GM23338 (cell line): ENCODE measurements at regions not wholly inside any gene's neighbourhood (a gene's known extent, or its start where the extent isn't known, plus 50 kb on each side); places are given as distances from the start of the nearest gene placed in this dataset.

ENCODE experiments used
- ATAC-seq: fragments of 200-7000 bp; cut with Tn5 transposase; 3 replicates; pipeline ENCODE4 v1.9.1; 2020
- DNase-seq: peaks from one replicate; pipeline ENCODE4 v3.0.0-alpha.2; 2015; ENCODE audit warnings: low spot score
- H2AFZ ChIP-seq: fragments of 200-600 bp; sonication (generic); 2 replicates; pipeline ENCODE4 v1.8.0; 2016; ENCODE audit warnings: antibody characterized with exemption, mild to moderate bottlenecking, moderate library complexity
- H3F3A ChIP-seq: fragments of 200-600 bp; sonication (generic); replicated peaks from 2 replicates; pipeline ENCODE4 v1.8.0; 2017; ENCODE audit warnings: antibody characterized with exemption, mixed run types, low read depth
- H3K27ac ChIP-seq: fragments of 200-600 bp; sonication (generic); 2 replicates; pipeline ENCODE4 v1.6.1; 2016; ENCODE audit warnings: low read depth
- H3K27me3 ChIP-seq: fragments of 200-600 bp; sonication (generic); 2 replicates; pipeline ENCODE4 v1.8.0; 2016; ENCODE audit warnings: mild to moderate bottlenecking, mixed run types, moderate library complexity; ENCODE audit not compliant: insufficient read depth
- H3K36me3 ChIP-seq: fragments of 200-600 bp; sonication (generic); 2 replicates; pipeline ENCODE4 v1.8.0; 2016; ENCODE audit warnings: mild to moderate bottlenecking; ENCODE audit not compliant: insufficient read depth
- H3K4me1 ChIP-seq: fragments of 200-600 bp; sonication (generic); 2 replicates; pipeline ENCODE4 v1.8.0; 2016; ENCODE audit warnings: mild to moderate bottlenecking, moderate library complexity; ENCODE audit not compliant: insufficient read depth
- H3K4me2 ChIP-seq: fragments of 200-600 bp; sonication (generic); 2 replicates; pipeline ENCODE4 v1.7.1; 2017; ENCODE audit warnings: mixed run types
- H3K4me3 ChIP-seq: fragments of 200-600 bp; sonication (generic); 2 replicates; pipeline ENCODE4 v1.6.1; 2016; ENCODE audit warnings: mixed run types
- H3K79me2 ChIP-seq: fragments of 200-600 bp; sonication (generic); replicated peaks from 2 replicates; pipeline ENCODE4 v1.8.0; 2017; ENCODE audit warnings: mild to moderate bottlenecking; ENCODE audit not compliant: insufficient read depth
- H3K9me2 ChIP-seq: fragments of 200-600 bp; sonication (generic); 2 replicates; pipeline ENCODE4 v1.8.0; 2017; ENCODE audit not compliant: insufficient read depth
- H4K20me1 ChIP-seq: fragments of 200-600 bp; sonication (generic); replicated peaks from 2 replicates; pipeline ENCODE4 v1.8.0; 2017; ENCODE audit warnings: mild to moderate bottlenecking; ENCODE audit not compliant: insufficient read depth
- H3K27ac Mint-ChIP-seq: 2 replicates; pipeline ENCODE4 v1.8.0; 2020; ENCODE audit warnings: inconsistent platforms, mild to moderate bottlenecking, moderate library complexity, mixed read lengths
- H3K27me3 Mint-ChIP-seq: 3 replicates; pipeline ENCODE4 v1.8.0; 2022; ENCODE audit warnings: low read depth, mild to moderate bottlenecking, moderate library complexity, mixed read lengths, inconsistent platforms; ENCODE audit not compliant: insufficient read depth, poor library complexity
- H3K36me3 Mint-ChIP-seq: 3 replicates; pipeline ENCODE4 v1.8.0; 2021; ENCODE audit warnings: low read depth, mild to moderate bottlenecking, inconsistent platforms, moderate library complexity, mixed read lengths
- H3K4me1 Mint-ChIP-seq: 3 replicates; pipeline ENCODE4 v1.8.0; 2020; ENCODE audit warnings: mild to moderate bottlenecking, inconsistent platforms, mixed read lengths
- H3K4me3 Mint-ChIP-seq: 3 replicates; pipeline ENCODE4 v1.8.0; 2021; ENCODE audit warnings: moderate library complexity, mild to moderate bottlenecking, inconsistent platforms, mixed read lengths
- H3K9me3 Mint-ChIP-seq: 3 replicates; pipeline ENCODE4 v1.8.0; 2020; ENCODE audit warnings: moderate library complexity, mild to moderate bottlenecking, inconsistent platforms, mixed read lengths
- CREB1 ChIP-seq: fragments of 250-450 bp; sonication (Bioruptor Pico); IDR thresholded peaks from 2 replicates; pipeline ENCODE4 v1.5.0; 2020; ENCODE audit warnings: low read depth, mild to moderate bottlenecking, moderate library complexity
- CTCF ChIP-seq, 2 experiments: fragments of 200-600 bp in 1 of 2; sonication (generic) in 1 of 2; conservative IDR thresholded peaks; 2 replicates each; pipeline versions ENCODE4 v1.5.1 to v1.6.1; 2016 to 2017; ENCODE audit warnings: antibody characterized with exemption in 2 of 2, low read depth in 2 of 2, mild to moderate bottlenecking in 2 of 2, moderate library complexity in 1 of 2
- EZH2 ChIP-seq: fragments of 200-600 bp; sonication (generic); IDR thresholded peaks from one replicate; pipeline ENCODE4 v1.8.0; 2017; ENCODE audit warnings: antibody characterized with exemption, mild to moderate bottlenecking, low read depth; ENCODE audit not compliant: unreplicated experiment
- POLR2AphosphoS5 ChIP-seq: IDR thresholded peaks from 2 replicates; pipeline ENCODE4 v1.6.1; 2016; ENCODE audit warnings: antibody characterized with exemption, low read depth
- REST ChIP-seq: IDR thresholded peaks from one replicate; pipeline ENCODE4 v1.6.1; 2018; ENCODE audit warnings: antibody characterized with exemption; ENCODE audit not compliant: unreplicated experiment
- ZNF114 ChIP-seq: fragments of 250-450 bp; sonication (Bioruptor Pico); IDR thresholded peaks from 2 replicates; pipeline ENCODE4 v1.5.0; 2020; ENCODE audit warnings: mild to moderate bottlenecking, moderate library complexity
- ZNF331 ChIP-seq: fragments of 250-450 bp; sonication (Bioruptor Pico); IDR thresholded peaks from 2 replicates; pipeline ENCODE4 v1.5.0; 2020; ENCODE audit warnings: low read depth, mild to moderate bottlenecking, moderate library complexity
- ZNF462 ChIP-seq: fragments of 250-450 bp; sonication (Bioruptor Pico); IDR thresholded peaks from 2 replicates; pipeline ENCODE4 v1.5.0; 2020; ENCODE audit warnings: mild to moderate bottlenecking, moderate library complexity

- no peak for TF ChIP-seq REST
- TF ChIP-seq CREB1 (CRISPR knock-in tag), result no peak
These were observed 364.2 kb downstream of the SLITRK2 start (continued) for GRCh38 chrX:146181858-146182257.

- no peak for DNase-seq
- peaks cover 68% of the 10 kb centered on the region for H3K9me3 Mint-ChIP-seq
These were observed 368.9 kb downstream of the SLITRK2 start for GRCh38 chrX:146186540-146186939.

GRCh38 chrX:146189371-146189770 lies 371.7 kb downstream of the SLITRK2 start:
- peaks cover 60% of the 10 kb centered on the region for H3K9me3 Mint-ChIP-seq
- TF ChIP-seq EZH2 (no peak), ZNF462 (CRISPR knock-in tag) (no peak), ZNF331 (CRISPR knock-in tag) (no peak), CTCF (conservative IDR thresholded peaks at IDR 0.05; ENCODE audit: low read depth in 2 of 2) (no peak), POLR2AphosphoS5 (no peak)

More at GRCh38 chrX:146186540-146186939, 368.9 kb downstream of the SLITRK2 start:
- Histone ChIP-seq H3K9me2 (no peaks in the 10 kb centered on the region), H3K4me1 (no peaks in the 10 kb centered on the region), H4K20me1 (no peaks in the 10 kb centered on the region), H3F3A (no peaks in the 10 kb centered on the region), H3K27me3 (no peaks in the 10 kb centered on the region), H3K36me3 (no peaks in the 10 kb centered on the region), H2AFZ (no peak overlapping the region), H3K79me2 (no peaks in the 10 kb centered on the region), H3K27ac (no peak overlapping the region), H3K4me3 (no peak overlapping the region), H3K4me2 (no peak overlapping the region)
- no peak overlapping the region for H3K27ac Mint-ChIP-seq
- H3K27me3 Mint-ChIP-seq, result no peaks in the 10 kb centered on the region
- no peak overlapping the region for H3K4me3 Mint-ChIP-seq
- no peak for TF ChIP-seq CREB1 (CRISPR knock-in tag)
- TF ChIP-seq ZNF114 (CRISPR knock-in tag), result no peak
- no peak for ATAC-seq
- H3K36me3 Mint-ChIP-seq, result no peaks in the 10 kb centered on the region
- H3K4me1 Mint-ChIP-seq, result no peaks in the 10 kb centered on the region

More at GRCh38 chrX:146189371-146189770, 371.7 kb downstream of the SLITRK2 start:
- H3K27ac ChIP-seq, result no peak overlapping the region
- no peaks in the 10 kb centered on the region for H3K27me3 ChIP-seq
- H3K27ac Mint-ChIP-seq, result no peak overlapping the region
- no peaks in the 10 kb centered on the region for H3K4me1 Mint-ChIP-seq
- no peak overlapping the region for H3K4me3 ChIP-seq
- H3K4me2 ChIP-seq, result no peak overlapping the region
- H4K20me1 ChIP-seq, result no peaks in the 10 kb centered on the region
- no peak for ATAC-seq
- no peak for DNase-seq
- H3K36me3 Mint-ChIP-seq, result no peaks in the 10 kb centered on the region
- no peaks in the 10 kb centered on the region for H3K79me2 ChIP-seq
- H2AFZ ChIP-seq, result no peak overlapping the region
- H3K27me3 Mint-ChIP-seq, result no peaks in the 10 kb centered on the region
- no peaks in the 10 kb centered on the region for H3K9me2 ChIP-seq
- H3K4me1 ChIP-seq, result no peaks in the 10 kb centered on the region
- no peaks in the 10 kb centered on the region for H3F3A ChIP-seq
- no peak overlapping the region for H3K4me3 Mint-ChIP-seq
- no peaks in the 10 kb centered on the region for H3K36me3 ChIP-seq
